ENCODE measurements at regions not wholly inside any gene's neighbourhood (a gene's known extent, or its start where the extent isn't known, plus 50 kb on each side); places are given as distances from the start of the nearest gene placed in this dataset.

GRCh38 chr19:29263305-29264135, 50.6 kb upstream of the UQCRFS1 start:
- CTCF ChIA-PET: interaction anchor here (0.7 to 1.1 kb wide), 3 partner anchors 11 to 264 kb away, joined by 3 read pairs; no protein-coding TSS in a partner anchor
- no TSS peak for BruUV-seq (replicated peaks)
- POLR2A ChIA-PET (ENCODE audit: low non-redundant PET): no interaction called here
- H3K27ac ChIP-seq (ENCODE audit: low read depth, low read length, poor library complexity, severe bottlenecking): no peak overlapping the region
- peak; percentile 45 for DNase-seq (ENCODE audit: low spot score)
- H3K9me3 ChIP-seq (ENCODE audit: low read depth, low read length, poor library complexity, severe bottlenecking): no peaks in the 10 kb centered on the region
- no peaks in the 10 kb centered on the region for H3K4me1 ChIP-seq (ENCODE audit: insufficient read depth, low read length, poor library complexity, severe bottlenecking)
- intact Hi-C loops (cut with micrococcal nuclease; ENCODE audit: unreplicated experiment): no loop called here
- H3K4me3 ChIP-seq (ENCODE audit: low read depth, low read length, poor library complexity, severe bottlenecking): no peak overlapping the region
- TF ChIP-seq CTCF (conservative IDR thresholded peaks at IDR 0.05; ENCODE audit: low read depth, low read length): peak; percentile 71
- no peak for TF ChIP-seq EZH2 (IDR thresholded peaks at IDR 0.05; ENCODE audit: borderline replicate concordance, low read depth, low read length, poor library complexity, severe bottlenecking)
- H3K36me3 ChIP-seq (ENCODE audit: insufficient read depth, low read length, poor library complexity, severe bottlenecking): no peaks in the 10 kb centered on the region
- no peaks in the 10 kb centered on the region for H3K27me3 ChIP-seq (replicated peaks; ENCODE audit: insufficient read depth, low read depth, low read length, poor library complexity)

DNA sequence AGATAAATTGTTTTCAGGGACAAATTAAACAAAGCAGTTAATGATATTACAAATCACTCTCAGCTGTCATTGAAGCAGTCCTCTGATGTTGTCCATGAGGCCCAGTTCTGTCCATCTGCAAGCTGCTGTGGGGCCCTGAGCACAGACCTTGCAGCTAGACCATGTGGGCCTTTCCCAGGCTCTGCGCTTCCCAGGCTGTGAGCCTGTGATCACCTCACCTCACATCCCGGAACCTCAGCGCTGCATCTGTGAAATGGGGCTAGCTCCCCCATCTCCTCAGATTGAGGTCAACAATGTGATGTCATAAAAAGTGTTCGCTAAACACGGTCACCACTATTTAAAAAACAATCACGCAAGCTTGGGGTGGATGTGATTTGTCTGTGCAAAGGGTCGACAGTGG, 51.9 kb upstream of the UQCRFS1 start:
- H3K27ac ChIP-seq (ENCODE audit: low read depth, low read length, poor library complexity, severe bottlenecking): no peak overlapping the region
- no peak for DNase-seq (ENCODE audit: low spot score)
- intact Hi-C loops (cut with micrococcal nuclease; ENCODE audit: unreplicated experiment): no loop called here
- ChIA-PET POLR2A (ENCODE audit: low non-redundant PET) (no interaction called here), CTCF (no interaction called here)
- H3K9me3 ChIP-seq (ENCODE audit: low read depth, low read length, poor library complexity, severe bottlenecking): no peaks in the 10 kb centered on the region
- no peaks in the 10 kb centered on the region for H3K27me3 ChIP-seq (replicated peaks; ENCODE audit: insufficient read depth, low read depth, low read length, poor library complexity)
- BruUV-seq (replicated peaks): no TSS peak
- H3K4me3 ChIP-seq (ENCODE audit: low read depth, low read length, poor library complexity, severe bottlenecking): no peak overlapping the region
- H3K4me1 ChIP-seq (ENCODE audit: insufficient read depth, low read length, poor library complexity, severe bottlenecking): no peaks in the 10 kb centered on the region
- no peaks in the 10 kb centered on the region for H3K36me3 ChIP-seq (ENCODE audit: insufficient read depth, low read length, poor library complexity, severe bottlenecking)
- TF ChIP-seq EZH2 (IDR thresholded peaks at IDR 0.05; ENCODE audit: borderline replicate concordance, low read depth, low read length, poor library complexity, severe bottlenecking): no peak
- no peak for TF ChIP-seq CTCF (conservative IDR thresholded peaks at IDR 0.05; ENCODE audit: low read depth, low read length)

GRCh38 chr19:29265436-29265835, 52.5 kb upstream of the UQCRFS1 start:
- H3K4me3 ChIP-seq (ENCODE audit: low read depth, low read length, poor library complexity, severe bottlenecking): no peak overlapping the region
- TF ChIP-seq EZH2 (IDR thresholded peaks at IDR 0.05; ENCODE audit: borderline replicate concordance, low read depth, low read length, poor library complexity, severe bottlenecking) (no peak), CTCF (conservative IDR thresholded peaks at IDR 0.05; ENCODE audit: low read depth, low read length) (no peak)
- no peaks in the 10 kb centered on the region for H3K36me3 ChIP-seq (ENCODE audit: insufficient read depth, low read length, poor library complexity, severe bottlenecking)
- no peaks in the 10 kb centered on the region for H3K4me1 ChIP-seq (ENCODE audit: insufficient read depth, low read length, poor library complexity, severe bottlenecking)
- no TSS peak for BruUV-seq (replicated peaks)
- H3K9me3 ChIP-seq (ENCODE audit: low read depth, low read length, poor library complexity, severe bottlenecking): no peaks in the 10 kb centered on the region
- H3K27ac ChIP-seq (ENCODE audit: low read depth, low read length, poor library complexity, severe bottlenecking): no peak overlapping the region
- ChIA-PET POLR2A (ENCODE audit: low non-redundant PET) (no interaction called here), CTCF (no interaction called here)
- no peaks in the 10 kb centered on the region for H3K27me3 ChIP-seq (replicated peaks; ENCODE audit: insufficient read depth, low read depth, low read length, poor library complexity)
- intact Hi-C loops (cut with micrococcal nuclease; ENCODE audit: unreplicated experiment): no loop called here
- no peak for DNase-seq (ENCODE audit: low spot score)

All from A673 (cell line).